Adrenal gland (tissue), 9 donors: ENCODE measurements at regions not wholly inside any gene's neighbourhood (a gene's known extent, or its start where the extent isn't known, plus 50 kb on each side); places are given as distances from the start of the nearest gene placed in this dataset.

Experiments
- DNase-seq, 7 donors: peaks; one replicate each; pipeline ENCODE4 v3.0.0-alpha.2; 2019 to 2020
- H3K27ac ChIP-seq, 5 donors: fragments of 200-600 bp; sonication (generic) in 4 of 5; 1 replicate in 3 of 5; 2 replicates in 2 of 5; pipeline versions ENCODE4 v1.5.1 to v1.8.0; 2016 to 2020; ENCODE audit warnings: mild to moderate bottlenecking in 1 of 5
- H3K27me3 ChIP-seq: fragments of 200-600 bp; 2 replicates; pipeline ENCODE4 v1.8.0; 2021
- H3K36me3 ChIP-seq, 2 donors: fragments of 200-600 bp; replicated peaks in 1 of 2; 1 replicate in 1 of 2; 2 replicates in 1 of 2; pipeline versions ENCODE4 v1.5.1 to v1.8.0; 2018 to 2022
- H3K4me1 ChIP-seq, 2 donors: fragments of 200-600 bp; replicated peaks in 1 of 2; 1 replicate in 1 of 2; 2 replicates in 1 of 2; pipeline versions ENCODE4 v1.5.1 to v1.8.0; 2018 to 2021
- H3K4me3 ChIP-seq, 4 donors: fragments of 200-600 bp; sonication (generic) in 3 of 4; one replicate each; pipeline ENCODE4 v1.5.1; 2016 to 2018
- H3K9me3 ChIP-seq, 3 donors: fragments of 200-600 bp; sonication (generic) in 1 of 3; replicated peaks in 1 of 3; 1 replicate in 2 of 3; 2 replicates in 1 of 3; pipeline versions ENCODE4 v1.5.1 to v1.8.0; 2016 to 2021
- CTCF ChIP-seq, 6 experiments: fragments of 450-650 bp in 4 of 6; fragments of 200-600 bp in 2 of 6; sonication (generic) in 1 of 6; IDR thresholded peaks; 1 replicate in 5 of 6; 2 replicates in 1 of 6; pipeline versions ENCODE4 v1.5.1 to v1.8.0; 2016 to 2021; ENCODE audit warnings: antibody characterized with exemption in 6 of 6, mild to moderate bottlenecking in 2 of 6, moderate library complexity in 1 of 6
- POLR2A ChIP-seq, 2 donors: fragments of 450-650 bp; IDR thresholded peaks; one replicate each; pipeline ENCODE4 v1.6.1; 2017; ENCODE audit warnings: antibody characterized with exemption in 2 of 2, mild to moderate bottlenecking in 2 of 2, moderate library complexity in 1 of 2
- WGBS, 4 donors: extraction: QIAGEN DNeasy Blood & Tissue Kit in 2 of 4; methylation state at CpG; one replicate each; pipeline versions ENCODE4 v1.1.5 to v1.1.7; 2013 to 2017; 5-methylcytosine and 5-hydroxymethylcytosine counted together
- intact Hi-C, 2 donors: fragments of 100-400 bp; cut with DNase I; formaldehyde crosslinking; loops; one replicate each; pipeline versions ENCODE4 v1.14.1 to v1.15.0; 2022 to 2023
- donor health status: healthy with polysubstance abuse.
- donor health status: Bipolar disorder and iron deficiency.
- donor health status: DM: yes; HTN: yes; CAD: no.
- donor health status: DM: no; HTN: no; CAD: no.
- donor health status: DM: no; HTN: no; CAD: no.

GRCh38 chr15:38862099-38862498 is 297.5 kb upstream of the RASGRP1 start:
- TF ChIP-seq POLR2A (IDR thresholded peaks at IDR 0.05) (no peak), CTCF (IDR thresholded peaks at IDR 0.05) (no peak)
- H3K4me1 ChIP-seq, result no peaks in the 10 kb centered on the region
- no peaks in the 10 kb centered on the region for H3K36me3 ChIP-seq
- H3K27ac ChIP-seq, result no peak overlapping the region
- no peak for DNase-seq
- WGBS, 4 donors, result 29 to 53% (median 43%) methylated on average over 1 of the region's 1 CpG
- no peak overlapping the region for H3K4me3 ChIP-seq
- H3K9me3 ChIP-seq, result no peaks in the 10 kb centered on the region
- intact Hi-C loops, result no loop called here
- no peaks in the 10 kb centered on the region for H3K27me3 ChIP-seq

- no peak for DNase-seq
- no peaks in the 10 kb centered on the region for H3K36me3 ChIP-seq
- no peaks in the 10 kb centered on the region for H3K27me3 ChIP-seq
- no peak for TF ChIP-seq POLR2A (IDR thresholded peaks at IDR 0.05)
- TF ChIP-seq CTCF (IDR thresholded peaks at IDR 0.05), result no peak
- WGBS, 4 donors, result 71 to 80% (median 76%) methylated on average over 4 of the region's 4 CpGs
- no peak overlapping the region for H3K4me3 ChIP-seq
- no peaks in the 10 kb centered on the region for H3K9me3 ChIP-seq
- intact Hi-C loops, result no loop called here
- H3K27ac ChIP-seq, result no peak overlapping the region
- no peaks in the 10 kb centered on the region for H3K4me1 ChIP-seq
These were observed 298.8 kb upstream of the RASGRP1 start for GRCh38 chr15:38863381-38863780.

- 60 to 83% (median 76%) methylated on average over 3 of the region's 3 CpGs for WGBS, 4 donors
- no peak overlapping the region for H3K4me3 ChIP-seq
- no peak for DNase-seq
- no peaks in the 10 kb centered on the region for H3K36me3 ChIP-seq
- no peaks in the 10 kb centered on the region for H3K4me1 ChIP-seq
- no peaks in the 10 kb centered on the region for H3K9me3 ChIP-seq
- intact Hi-C loops, result no loop called here
- no peaks in the 10 kb centered on the region for H3K27me3 ChIP-seq
- no peak overlapping the region for H3K27ac ChIP-seq
- TF ChIP-seq POLR2A (IDR thresholded peaks at IDR 0.05), result no peak
- no peak for TF ChIP-seq CTCF (IDR thresholded peaks at IDR 0.05)
These were observed 299.5 kb upstream of the RASGRP1 start for GRCh38 chr15:38864122-38864521.

DNA sequence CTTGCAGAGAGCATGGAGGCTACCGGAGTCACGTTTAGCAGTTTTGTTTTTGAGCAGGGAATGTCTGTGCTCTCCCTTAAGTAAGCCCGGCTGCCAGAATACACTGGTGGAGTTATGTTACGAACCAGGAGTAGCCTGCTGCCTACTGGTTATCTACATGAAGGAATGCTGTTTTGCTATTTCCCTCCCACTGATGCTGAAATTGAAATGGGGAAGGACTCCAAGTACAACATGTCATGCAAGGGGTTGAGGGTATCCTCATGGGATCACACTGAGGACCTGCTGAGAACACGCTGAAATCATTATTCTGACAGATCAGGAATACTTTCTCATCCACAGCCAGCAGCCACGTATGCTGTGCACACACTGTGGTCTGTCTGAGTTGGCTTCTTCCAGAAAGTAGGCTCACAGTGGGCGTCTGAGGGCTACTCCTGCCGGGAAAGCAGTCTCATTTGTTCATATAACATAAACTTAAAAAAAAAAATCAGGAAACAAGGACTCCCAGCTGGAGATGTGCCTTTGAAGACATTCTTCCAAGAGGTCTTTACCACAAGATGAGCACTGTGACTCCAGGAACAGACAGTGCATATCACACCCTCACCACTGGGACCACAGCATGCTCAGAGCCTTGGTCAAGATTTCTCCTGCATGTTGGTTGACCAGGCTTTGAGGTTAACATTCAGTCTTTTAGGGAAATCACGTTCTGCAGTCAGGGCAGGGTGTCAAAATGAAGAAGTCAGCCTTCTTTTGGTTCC is 300.4 kb upstream of the RASGRP1 start:
- peak overlapping the region in 1 of 5 donors; percentile 39 for H3K27ac ChIP-seq
- DNase-seq, result peak in 1 of 7 donors; percentile 3
- H3K4me3 ChIP-seq, result no peak overlapping the region
- intact Hi-C loops, result no loop called here
- TF ChIP-seq POLR2A (IDR thresholded peaks at IDR 0.05) (no peak), CTCF (IDR thresholded peaks at IDR 0.05) (no peak)
- no peaks in the 10 kb centered on the region for H3K27me3 ChIP-seq
- no peaks in the 10 kb centered on the region for H3K9me3 ChIP-seq
- WGBS, 4 donors, result 40 to 50% (median 49%) methylated on average over 9 of the region's 9 CpGs
- H3K4me1 ChIP-seq, result no peaks in the 10 kb centered on the region
- H3K36me3 ChIP-seq, result no peaks in the 10 kb centered on the region
